HG02623 (cell line): ENCODE measurements at regions not wholly inside any gene's neighbourhood (a gene's known extent, or its start where the extent isn't known, plus 50 kb on each side); places are given as distances from the start of the nearest gene placed in this dataset.
"Not testable (repeated sequence)": the region's sequence is repeated elsewhere in the genome, so short reads cannot be mapped to it uniquely, and the experiment has no call there.

ENCODE experiments used
- ATAC-seq: cut with Tn5 transposase; IDR thresholded peaks from one replicate; pipeline ENCODE4 v1.9.1; 2021; ENCODE audit warnings: moderate library complexity; ENCODE audit not compliant: unreplicated experiment

- ATAC-seq, result no peak
Observed at GRCh38 chr2:57399057-57399456, 647.5 kb upstream of the VRK2 start.

- no peak for ATAC-seq
Observed at GRCh38 chr2:57402096-57402495, 644.5 kb upstream of the VRK2 start.

GRCh38 chr2:57402755-57403154, 643.9 kb upstream of the VRK2 start:
- ATAC-seq, result no peak

DNA sequence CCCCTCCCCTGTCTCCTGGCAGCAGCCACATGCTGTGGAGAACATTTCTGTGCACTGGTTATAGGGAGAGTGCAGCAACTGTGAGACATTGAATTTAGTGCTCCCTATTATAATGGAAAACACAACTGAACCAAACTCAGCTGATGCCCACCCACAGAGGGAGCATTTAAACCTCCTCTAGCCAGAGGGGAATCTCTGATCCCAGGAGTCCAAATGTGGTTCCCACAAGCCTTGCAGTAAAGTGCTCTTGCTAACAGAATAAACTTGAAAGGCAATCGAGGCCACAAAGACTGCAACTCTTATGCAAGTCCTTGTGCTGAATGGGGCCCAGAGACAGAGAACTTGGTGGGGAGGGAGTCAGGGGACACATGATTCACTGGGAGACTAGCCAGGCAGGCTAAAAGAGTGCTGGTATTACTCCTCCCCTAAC, 638.8 kb upstream of the VRK2 start:
- no peak for ATAC-seq

DNA sequence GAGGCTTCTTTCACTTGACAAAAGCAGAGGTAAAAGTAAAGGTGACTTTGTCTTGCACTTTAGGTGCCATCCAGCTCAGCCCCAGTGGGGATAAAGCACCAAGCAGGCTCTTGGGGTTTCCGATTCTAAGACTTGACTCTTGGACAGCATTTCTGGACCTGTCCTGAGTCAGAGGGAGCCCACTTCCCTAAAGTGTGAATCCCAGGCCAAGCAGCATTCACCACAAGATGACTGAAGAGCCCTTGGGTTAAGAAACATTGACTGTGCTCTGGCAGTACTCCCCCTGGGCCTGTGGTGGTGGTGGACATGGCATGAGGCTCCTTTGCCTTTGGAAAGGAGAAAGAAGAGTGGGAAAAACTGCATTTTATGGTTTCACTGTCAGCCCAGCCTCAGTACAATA, 638.0 kb upstream of the VRK2 start:
- no peak for ATAC-seq

DNA sequence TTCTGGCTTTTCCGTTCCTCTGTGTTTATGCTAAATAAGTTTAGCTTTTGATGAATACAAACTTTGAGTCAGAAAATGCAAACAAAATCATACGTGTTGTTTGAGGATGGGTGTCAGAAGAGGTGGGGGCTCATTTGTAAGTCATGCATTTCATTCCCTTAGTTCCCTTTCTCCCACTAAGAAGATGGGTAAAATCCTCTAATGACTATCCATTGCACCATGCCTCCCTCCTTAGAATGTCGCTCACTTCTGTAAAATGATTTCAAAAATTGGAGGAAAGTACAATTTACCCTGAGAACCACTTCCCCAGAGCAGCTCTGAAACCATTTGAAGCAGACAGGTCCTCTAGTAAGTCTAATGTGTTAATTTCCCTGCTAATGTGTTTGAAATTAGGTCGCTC, 629.6 kb upstream of the VRK2 start:
- ATAC-seq, result no peak

- ATAC-seq, result not testable (repeated sequence)
Observed at GRCh38 chr2:57418859-57419346, 627.7 kb upstream of the VRK2 start.

DNA sequence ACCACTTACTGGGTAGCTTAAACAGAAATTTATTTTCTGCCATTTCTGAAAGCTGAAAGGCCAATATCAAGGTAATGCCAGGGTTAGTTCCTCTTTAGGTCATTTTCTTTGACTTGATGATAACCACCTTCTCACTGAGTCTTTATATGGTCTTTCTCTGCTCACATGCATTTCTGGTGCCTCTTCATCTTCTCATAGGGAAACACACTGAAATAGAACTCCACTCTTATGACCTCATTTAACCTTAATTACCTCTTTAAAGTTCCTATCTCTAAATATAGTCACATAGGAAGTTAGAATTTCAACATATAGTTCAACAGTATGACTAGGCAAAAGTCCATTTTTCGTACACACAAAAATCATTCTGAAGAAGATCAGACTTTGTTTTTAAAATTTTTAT, 616.8 kb upstream of the VRK2 start:
- no peak for ATAC-seq

GRCh38 chr2:57432528-57432927, 614.1 kb upstream of the VRK2 start:
- no peak for ATAC-seq

DNA sequence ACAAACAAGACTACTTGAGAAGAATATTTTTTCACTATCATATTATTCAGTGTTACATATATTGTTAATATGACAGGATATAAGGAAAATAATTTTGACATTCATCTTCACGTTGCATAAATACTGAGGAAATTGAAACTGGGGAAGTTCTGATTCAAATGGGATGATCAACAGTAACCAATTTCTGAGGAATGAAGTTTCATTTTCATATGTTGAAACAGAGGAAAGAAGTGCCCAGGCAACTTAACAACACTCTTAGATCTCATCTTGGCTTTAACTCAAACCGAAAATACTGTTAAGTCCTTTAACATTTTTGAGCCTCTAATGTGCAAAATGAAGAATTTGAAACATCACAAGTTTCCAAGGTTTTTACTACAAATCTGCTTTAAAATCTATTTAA, 612.2 kb upstream of the VRK2 start:
- ATAC-seq, result no peak

GRCh38 chr2:57434972-57435371, 611.6 kb upstream of the VRK2 start:
- no peak for ATAC-seq

DNA sequence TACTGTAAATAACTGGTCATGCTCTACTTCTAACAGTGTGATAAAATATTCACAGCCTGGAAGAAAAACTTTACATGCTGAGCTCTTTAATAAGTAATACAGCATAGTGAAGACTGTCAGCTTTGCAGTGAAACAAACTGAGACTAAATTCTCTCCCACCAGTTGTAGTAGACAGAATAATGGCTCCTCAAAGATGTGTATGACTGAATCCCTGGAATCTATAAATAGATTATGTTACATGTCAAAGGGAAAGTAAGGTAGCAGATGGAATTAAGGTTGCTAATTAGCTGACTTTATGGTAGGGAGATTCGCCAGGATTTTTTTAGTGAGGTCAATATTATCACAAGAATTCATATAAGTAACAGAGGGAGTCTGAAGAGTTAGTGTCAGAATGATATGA, 609.5 kb upstream of the VRK2 start:
- ATAC-seq, result no peak

DNA sequence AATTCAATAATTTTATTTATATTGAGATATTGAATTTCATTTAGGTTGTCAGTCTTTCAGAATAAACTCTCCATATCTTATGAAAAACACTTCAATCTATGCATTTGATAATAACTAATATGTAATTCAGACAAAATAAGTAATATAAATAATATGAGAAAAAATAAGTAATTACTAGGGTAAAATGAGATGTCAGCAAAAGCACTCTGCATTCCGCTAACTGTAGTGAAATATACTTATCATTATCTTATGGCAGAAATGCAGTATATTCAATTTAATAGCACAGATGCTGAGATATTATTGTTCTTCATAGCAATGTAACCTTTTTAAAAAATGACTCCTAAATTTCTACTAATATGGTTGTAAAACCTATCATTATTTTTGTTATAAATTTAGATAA, 606.2 kb upstream of the VRK2 start:
- no peak for ATAC-seq

- ATAC-seq, result no peak
Observed at GRCh38 chr2:57443086-57443485, 603.5 kb upstream of the VRK2 start.

GRCh38 chr2:57443973-57444521, 602.6 kb upstream of the VRK2 start:
- ATAC-seq, result no peak

DNA sequence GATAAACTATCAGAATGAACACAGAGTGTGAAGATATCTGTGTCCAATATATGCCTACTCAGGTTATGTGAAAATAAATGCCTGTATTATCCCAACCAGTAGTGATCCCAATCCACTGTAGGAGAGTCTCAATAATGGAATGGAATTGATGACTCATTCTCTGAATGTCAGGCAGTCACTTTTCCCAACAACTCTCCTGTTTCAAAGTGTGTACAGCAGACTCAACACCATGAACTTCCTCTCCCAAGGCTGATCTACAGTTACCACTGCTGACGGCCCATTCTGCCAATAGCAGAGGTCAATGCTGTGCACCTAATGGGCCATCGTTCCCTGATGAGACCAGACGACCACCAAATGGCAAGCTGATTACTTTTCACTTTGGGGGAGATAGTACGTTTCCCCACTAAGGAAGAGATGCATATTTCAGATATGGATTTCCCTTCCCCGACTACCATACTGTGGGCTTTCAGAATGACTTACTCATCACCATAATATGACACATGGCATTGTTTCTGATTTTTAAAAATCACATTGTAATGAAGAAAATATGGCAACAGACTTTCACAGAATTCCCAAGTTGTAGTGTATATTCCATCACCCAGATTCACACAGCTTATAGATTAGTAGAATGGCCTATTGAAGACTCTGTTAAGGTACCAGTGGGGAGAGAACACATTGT, 601.7 kb upstream of the VRK2 start:
- no peak for ATAC-seq

- ATAC-seq, result no peak
Observed at GRCh38 chr2:57448816-57449215, 597.8 kb upstream of the VRK2 start.

GRCh38 chr2:57450170-57450569, 596.4 kb upstream of the VRK2 start:
- ATAC-seq, result peak; percentile 96

GRCh38 chr2:57452634-57453033, 594.0 kb upstream of the VRK2 start:
- ATAC-seq, result no peak

DNA sequence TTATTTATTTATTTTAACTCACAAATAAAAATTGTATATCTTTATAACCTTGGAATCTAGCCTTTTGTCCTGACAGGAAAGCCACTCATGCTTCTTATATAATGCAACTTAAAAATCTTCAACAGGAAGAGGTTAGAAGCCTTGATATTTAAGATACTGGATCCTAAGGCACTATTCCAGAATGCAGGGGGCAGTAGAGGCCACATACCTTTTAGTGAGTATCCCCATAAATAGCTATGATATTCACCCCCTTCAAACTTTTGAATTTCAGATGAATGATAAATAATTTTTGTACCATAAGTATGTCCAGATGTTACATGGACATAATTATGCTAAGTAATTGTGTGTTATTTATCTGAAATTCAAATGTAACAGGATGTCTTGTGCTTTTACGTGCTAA, 592.7 kb upstream of the VRK2 start:
- no peak for ATAC-seq

DNA sequence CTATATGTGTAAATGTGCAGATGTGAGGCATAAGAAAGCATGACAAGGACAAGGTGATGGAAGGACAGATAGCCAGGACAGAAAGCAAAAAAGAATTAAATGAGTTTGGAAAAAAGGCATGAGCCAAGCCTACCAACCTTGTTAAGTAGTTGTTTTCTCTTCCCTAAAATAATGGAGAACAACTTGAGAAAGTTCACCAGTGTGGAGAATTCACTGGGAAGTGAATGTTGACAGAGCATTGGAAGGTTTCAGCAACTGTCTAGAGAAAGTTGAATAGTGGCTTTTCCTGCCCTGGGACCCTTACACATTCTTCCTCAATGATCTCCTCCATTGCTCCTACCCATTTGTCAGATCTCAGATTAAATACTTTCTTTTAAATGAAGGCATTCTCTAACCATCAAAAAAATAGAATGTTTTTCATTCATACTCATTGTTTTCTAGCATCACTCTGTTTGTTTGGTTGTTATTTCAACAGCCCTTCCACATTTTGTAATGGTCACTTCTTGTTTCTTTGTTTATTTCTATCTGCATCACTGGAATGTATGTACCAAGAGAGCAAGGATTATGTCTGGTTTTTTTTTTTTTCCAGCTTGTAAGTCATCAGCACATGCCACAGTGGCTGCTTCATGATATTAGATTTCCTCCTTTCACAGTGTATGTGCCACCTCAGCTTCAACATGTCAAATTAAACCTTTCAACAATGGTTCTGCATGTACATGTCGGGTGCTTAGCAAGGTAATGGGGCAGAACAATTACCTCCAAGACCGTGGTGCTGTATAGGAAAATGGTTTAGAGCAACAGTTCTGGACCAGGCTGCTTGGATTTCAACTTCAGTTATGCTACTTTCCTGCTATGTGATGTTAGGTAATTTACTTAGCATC, 586.0 kb upstream of the VRK2 start:
- ATAC-seq, result no peak

DNA sequence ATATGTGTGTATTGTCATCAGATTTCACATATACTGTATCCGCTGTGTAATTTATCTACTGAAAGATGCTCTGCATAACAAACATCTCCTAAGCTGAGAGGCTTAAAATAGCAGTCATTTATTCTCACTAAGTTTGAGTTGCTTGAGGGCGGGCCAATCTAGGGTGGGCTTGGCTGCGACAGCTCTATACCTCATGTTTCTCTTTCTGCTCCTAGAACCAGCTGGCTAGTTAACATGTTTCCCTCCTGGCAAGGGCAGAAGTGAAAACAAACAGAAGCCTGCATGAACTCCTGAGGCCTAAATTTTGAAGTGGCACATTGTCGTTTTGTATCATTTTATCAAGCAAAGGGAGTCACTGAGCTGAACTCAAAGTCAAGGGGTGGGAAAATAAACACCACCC, 585.0 kb upstream of the VRK2 start:
- ATAC-seq, result no peak
